OCI-LY7 (cell line): ENCODE measurements at regions not wholly inside any gene's neighbourhood (a gene's known extent, or its start where the extent isn't known, plus 50 kb on each side); places are given as distances from the start of the nearest gene placed in this dataset.
"Not testable (repeated sequence)": the region's sequence is repeated elsewhere in the genome, so short reads cannot be mapped to it uniquely, and the experiment has no call there.

Experiments
- BruUV-seq: library from RNA; stranded (reverse); fragments of 400-500 nt; replicated peaks from 2 replicates; lab custom pipeline; 2021; lab: Mats Ljungman, UMichigan
- CTCF ChIA-PET: fragments of 300-600 bp; sonication (Branson Sonifier 250); formaldehyde crosslinking; loops from one replicate; lab custom pipeline; 2022; ENCODE audit warnings: antibody characterized with exemption; ENCODE audit not compliant: unreplicated experiment; lab: Charles Lee
- POLR2A ChIA-PET: fragments of 300-600 bp; sonication (Branson Sonifier 250); formaldehyde crosslinking; loops from one replicate; lab custom pipeline; 2022; ENCODE audit warnings: antibody characterized with exemption; lab: Charles Lee
- DNase-seq: peaks from one replicate; pipeline ENCODE4 v3.0.0-alpha.2; 2015; ENCODE audit warnings: low spot score
- H2AFZ ChIP-seq: fragments of 200-600 bp; sonication (generic), shearing (Covaris generic); 2 replicates; pipeline ENCODE4 v1.6.1; 2014; ENCODE audit warnings: mild to moderate bottlenecking, antibody characterized with exemption, low read length, moderate library complexity
- H3K27ac ChIP-seq: fragments of 200-600 bp; sonication (generic); 2 replicates; pipeline ENCODE4 v1.5.1; 2014; ENCODE audit warnings: mixed run types, low read depth, mild to moderate bottlenecking, moderate library complexity, low read length, inconsistent platforms; ENCODE audit not compliant: poor library complexity, severe bottlenecking
- H3K36me3 ChIP-seq: fragments of 200-600 bp; sonication (generic); 2 replicates; pipeline ENCODE4 v1.6.1; 2014; ENCODE audit warnings: mild to moderate bottlenecking, antibody characterized with exemption, low read length, moderate library complexity, mixed read lengths; ENCODE audit not compliant: insufficient read depth
- H3K4me1 ChIP-seq: fragments of 200-600 bp; sonication (generic); 2 replicates; pipeline ENCODE4 v1.5.1; 2014; ENCODE audit warnings: mild to moderate bottlenecking, low read length; ENCODE audit not compliant: insufficient read depth, poor library complexity, severe bottlenecking
- H3K4me2 ChIP-seq: fragments of 200-600 bp; sonication (generic); 2 replicates; pipeline ENCODE4 v1.6.1; 2014; ENCODE audit warnings: mild to moderate bottlenecking, low read length
- H3K4me3 ChIP-seq: fragments of 200-600 bp; sonication (generic); 2 replicates; pipeline ENCODE4 v1.5.1; 2014; ENCODE audit warnings: mild to moderate bottlenecking, low read depth, low read length; ENCODE audit not compliant: poor library complexity, severe bottlenecking
- H3K79me2 ChIP-seq: fragments of 200-600 bp; sonication (generic); 2 replicates; pipeline ENCODE4 v1.6.1; 2016; ENCODE audit warnings: low read depth, mild to moderate bottlenecking, low read length, moderate library complexity, mixed read lengths; ENCODE audit not compliant: insufficient read depth
- H3K9me2 ChIP-seq: fragments of 200-600 bp; sonication (generic); 2 replicates; pipeline ENCODE4 v1.6.1; 2016; ENCODE audit warnings: mild to moderate bottlenecking, low read length, mixed read lengths; ENCODE audit not compliant: insufficient read depth
- H3K9me3 ChIP-seq: fragments of 200-600 bp; sonication (generic); 2 replicates; pipeline ENCODE4 v1.6.1; 2014; ENCODE audit warnings: mild to moderate bottlenecking, mixed run types, low read length, mixed read lengths
- H4K20me1 ChIP-seq: fragments of 200-600 bp; sonication (generic); 2 replicates; pipeline ENCODE4 v1.6.1; 2014; ENCODE audit warnings: mild to moderate bottlenecking, antibody characterized with exemption, low read length, moderate library complexity, mixed read lengths; ENCODE audit not compliant: insufficient read depth
- CTCF ChIP-seq: fragments of 200-600 bp; sonication (generic); conservative IDR thresholded peaks from 2 replicates; pipeline ENCODE4 v1.5.1; 2014; ENCODE audit warnings: mild to moderate bottlenecking, antibody characterized with exemption, low read length, moderate library complexity, mixed read lengths
- EZH2phosphoT487 ChIP-seq: fragments of 200-600 bp; sonication (generic); IDR thresholded peaks from 2 replicates; pipeline ENCODE4 v1.6.1; 2018; ENCODE audit warnings: low read depth, borderline replicate concordance, mild to moderate bottlenecking, mixed run types, antibody characterized with exemption, low read length, moderate library complexity, mixed read lengths
- intact Hi-C: fragments of 100-400 bp; cut with micrococcal nuclease; formaldehyde crosslinking; loops from one replicate; pipeline ENCODE4 v1.10.0; 2022; ENCODE audit not compliant: unreplicated experiment

GRCh38 chr7:80019809-80020207 lies 114.8 kb upstream of the GNAI1 start:
- H3K79me2 ChIP-seq, H3K9me3 ChIP-seq, POLR2A ChIA-PET, DNase-seq, BruUV-seq, H3K27ac ChIP-seq, H2AFZ ChIP-seq, H3K36me3 ChIP-seq, H3K4me2 ChIP-seq, H3K9me2 ChIP-seq, H3K4me1 ChIP-seq, H3K4me3 ChIP-seq, CTCF ChIA-PET, H4K20me1 ChIP-seq: not testable (repeated sequence)
- intact Hi-C loops, result loop anchor here (10.0 kb wide), 1 partner anchor 725 kb away; no protein-coding TSS in a partner anchor

GRCh38 chr7:80018941-80019808 lies 115.5 kb upstream of the GNAI1 start:
- TF ChIP-seq EZH2phosphoT487, result no peak
- TF ChIP-seq CTCF, result peak; percentile 95
- Histone ChIP-seq H3K9me2 (no peaks in the 10 kb centered on the region), H4K20me1 (no peaks in the 10 kb centered on the region), H3K4me1 (no peaks in the 10 kb centered on the region), H3K4me2 (no peak overlapping the region), H3K79me2 (no peaks in the 10 kb centered on the region), H3K27ac (no peak overlapping the region), H3K9me3 (no peaks in the 10 kb centered on the region), H3K36me3 (no peaks in the 10 kb centered on the region), H2AFZ (no peak overlapping the region), H3K4me3 (no peak overlapping the region)
- ChIA-PET POLR2A (no interaction called here), CTCF (no interaction called here)
- no TSS peak for BruUV-seq
- peak; percentile 53 for DNase-seq
- intact Hi-C loops, result loop anchor here (10.0 kb wide), 1 partner anchor 724 kb away; no protein-coding TSS in a partner anchor

GRCh38 chr7:80017101-80017698 lies 117.4 kb upstream of the GNAI1 start:
- intact Hi-C loops, result loop anchor here (10.0 kb wide), 1 partner anchor 722 kb away; no protein-coding TSS in a partner anchor

More at GRCh38 chr7:80017101-80017698, 117.4 kb upstream of the GNAI1 start:
- Histone ChIP-seq H4K20me1 (no peaks in the 10 kb centered on the region), H3K27ac (no peak overlapping the region), H3K79me2 (no peaks in the 10 kb centered on the region), H3K9me2 (no peaks in the 10 kb centered on the region), H3K36me3 (no peaks in the 10 kb centered on the region), H2AFZ (no peak overlapping the region), H3K4me1 (no peaks in the 10 kb centered on the region), H3K4me3 (no peak overlapping the region), H3K4me2 (no peak overlapping the region), H3K9me3 (no peaks in the 10 kb centered on the region)
- no peak for TF ChIP-seq CTCF
- no peak for TF ChIP-seq EZH2phosphoT487
- CTCF ChIA-PET, result no interaction called here
- no TSS peak for BruUV-seq
- POLR2A ChIA-PET, result interaction anchor here (0.7 kb wide), 1 partner anchor 337 kb away, joined by 3 read pairs; no protein-coding TSS in a partner anchor
- DNase-seq, result no peak
